Keratinocyte (primary cell): ENCODE measurements at regions not wholly inside any gene's neighbourhood (a gene's known extent, or its start where the extent isn't known, plus 50 kb on each side); places are given as distances from the start of the nearest gene placed in this dataset.

ENCODE experiments used
- DNase-seq: peaks from one replicate; pipeline ENCODE4 v3.0.0-alpha.2; 2011; ENCODE audit warnings: low read depth, missing footprints, low spot score
- FAIRE-seq: peaks from 2 replicates; lab custom pipeline; 2011; peaks lifted over from hg19 to GRCh38; lab: Jason Lieb, UNC
- H2AFZ ChIP-seq: 2 replicates; pipeline ENCODE4 v1.6.0; 2012; ENCODE audit warnings: low read length, control low read depth, inconsistent platforms; ENCODE audit not compliant: control insufficient read depth
- H3K27ac ChIP-seq: 2 replicates; pipeline ENCODE4 v1.5.1; 2011; ENCODE audit warnings: low read length; ENCODE audit not compliant: control insufficient read depth, insufficient read depth
- H3K27me3 ChIP-seq: 3 replicates; pipeline ENCODE4 v1.6.0; 2011; ENCODE audit warnings: low read length; ENCODE audit not compliant: control insufficient read depth, insufficient read depth; ENCODE audit errors: extremely low read depth
- H3K36me3 ChIP-seq, 2 experiments: 2 replicates in 1 of 2; 3 replicates in 1 of 2; pipeline ENCODE4 v1.5.1; 2011; ENCODE audit warnings: low read length in 2 of 2, mild to moderate bottlenecking in 1 of 2; ENCODE audit not compliant: control insufficient read depth in 2 of 2, insufficient read depth in 2 of 2; ENCODE audit errors: extremely low read depth in 1 of 2
- H3K4me1 ChIP-seq: 3 replicates; pipeline ENCODE4 v1.5.1; 2011; ENCODE audit warnings: low read length; ENCODE audit not compliant: control insufficient read depth, insufficient read depth; ENCODE audit errors: extremely low read depth
- H3K4me2 ChIP-seq: 3 replicates; pipeline ENCODE4 v1.6.0; 2011; ENCODE audit warnings: low read depth, low read length; ENCODE audit not compliant: control insufficient read depth, insufficient read depth; ENCODE audit errors: extremely low read depth
- H3K4me3 ChIP-seq, 3 experiments: fragments of 200-600 bp in 1 of 3; sonication (generic) in 1 of 3; 2 replicates in 2 of 3; 3 replicates in 1 of 3; pipeline ENCODE4 v1.5.1; 2011 to 2016; ENCODE audit warnings: low read length in 3 of 3, mild to moderate bottlenecking in 3 of 3, control low read depth in 2 of 3, inconsistent platforms in 1 of 3, low read depth in 1 of 3, mixed read lengths in 1 of 3, mixed run types in 1 of 3, moderate library complexity in 1 of 3; ENCODE audit not compliant: control insufficient read depth in 2 of 3, insufficient read depth in 2 of 3; ENCODE audit errors: extremely low read depth in 1 of 3
- H3K79me2 ChIP-seq: 2 replicates; pipeline ENCODE4 v1.6.0; 2012; ENCODE audit warnings: low read length; ENCODE audit not compliant: control insufficient read depth, insufficient read depth
- H3K9ac ChIP-seq: 3 replicates; pipeline ENCODE4 v1.6.0; 2011; ENCODE audit warnings: low read length; ENCODE audit not compliant: control insufficient read depth, insufficient read depth; ENCODE audit errors: extremely low read depth
- H3K9me1 ChIP-seq: 3 replicates; pipeline ENCODE4 v1.6.0; 2011; ENCODE audit warnings: low read length; ENCODE audit not compliant: control insufficient read depth, insufficient read depth; ENCODE audit errors: extremely low read depth
- H3K9me3 ChIP-seq: 2 replicates; pipeline ENCODE4 v1.5.1; 2012; ENCODE audit warnings: low read depth, low read length; ENCODE audit not compliant: control insufficient read depth
- H4K20me1 ChIP-seq: 3 replicates; pipeline ENCODE4 v1.6.0; 2011; ENCODE audit warnings: low read length; ENCODE audit not compliant: control insufficient read depth, insufficient read depth; ENCODE audit errors: extremely low read depth
- EZH2 ChIP-seq: IDR thresholded peaks from one replicate; pipeline ENCODE4 v1.6.1; 2012; ENCODE audit warnings: inconsistent platforms, mild to moderate bottlenecking, low read length, moderate library complexity
- dilution Hi-C: fragments of 300-500 bp; cut with MboI; formaldehyde crosslinking; loops from one replicate; pipeline ENCODE4 v1.7.0; 2020; ENCODE audit warnings: low sequenced_read_pairs; ENCODE audit not compliant: extremely low pct_ligation_motif_present
- TF ChIP-seq, protein P1 (sequence below), 3 experiments: IDR thresholded peaks in 1 of 3; conservative IDR thresholded peaks in 1 of 3; optimal IDR thresholded peaks in 1 of 3; 2 replicates in 2 of 3; 3 replicates in 1 of 3; pipeline versions ENCODE3 to v1.5.1; 2011; ENCODE audit warnings: low read length in 3 of 3, mild to moderate bottlenecking in 3 of 3, moderate library complexity in 2 of 3, control low read depth in 1 of 3, inconsistent platforms in 1 of 3; ENCODE audit not compliant: insufficient read depth in 2 of 3; ENCODE audit errors: extremely low read depth in 1 of 3

DNA sequence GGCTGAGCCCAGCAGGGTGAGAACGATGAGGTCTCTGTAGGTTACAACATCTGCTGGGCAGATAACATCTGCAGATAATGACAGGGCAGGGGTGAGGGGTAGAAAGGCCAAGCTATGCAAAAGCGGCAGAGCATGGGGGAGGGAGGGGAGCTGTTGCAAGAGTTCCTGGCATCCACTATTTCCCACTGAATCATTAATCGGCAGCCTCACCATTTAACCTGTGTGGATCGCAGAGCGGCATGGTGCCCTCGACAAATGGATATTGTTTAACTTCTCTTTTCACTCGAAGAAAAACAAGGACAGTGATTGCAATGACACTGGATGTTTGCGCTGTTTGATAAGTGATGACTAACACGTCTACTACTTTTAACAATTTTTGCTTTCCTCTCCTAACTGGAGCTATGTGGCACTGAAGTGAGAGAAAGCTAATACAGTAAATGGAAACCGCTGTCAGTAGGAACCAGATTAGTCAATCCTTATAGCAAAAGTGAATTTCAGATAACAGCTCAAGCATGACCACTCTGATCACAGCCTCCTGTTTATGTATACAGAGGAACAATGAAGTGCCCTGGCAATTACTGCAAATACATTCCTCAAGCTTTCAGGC is 381.5 kb downstream of the TFAP2A start:
- H3K27ac ChIP-seq, result no peak overlapping the region
- H3K4me3 ChIP-seq, result no peak overlapping the region
- H3K79me2 ChIP-seq, result no peaks in the 10 kb centered on the region
- H3K36me3 ChIP-seq, result no peaks in the 10 kb centered on the region
- no peak for FAIRE-seq
- no peak for DNase-seq
- dilution Hi-C loops, result no loop called here
- no peaks in the 10 kb centered on the region for H3K27me3 ChIP-seq
- H2AFZ ChIP-seq, result no peak overlapping the region
- no peaks in the 10 kb centered on the region for H3K4me1 ChIP-seq
- no peak for TF ChIP-seq EZH2
- TF ChIP-seq, protein P1, sequence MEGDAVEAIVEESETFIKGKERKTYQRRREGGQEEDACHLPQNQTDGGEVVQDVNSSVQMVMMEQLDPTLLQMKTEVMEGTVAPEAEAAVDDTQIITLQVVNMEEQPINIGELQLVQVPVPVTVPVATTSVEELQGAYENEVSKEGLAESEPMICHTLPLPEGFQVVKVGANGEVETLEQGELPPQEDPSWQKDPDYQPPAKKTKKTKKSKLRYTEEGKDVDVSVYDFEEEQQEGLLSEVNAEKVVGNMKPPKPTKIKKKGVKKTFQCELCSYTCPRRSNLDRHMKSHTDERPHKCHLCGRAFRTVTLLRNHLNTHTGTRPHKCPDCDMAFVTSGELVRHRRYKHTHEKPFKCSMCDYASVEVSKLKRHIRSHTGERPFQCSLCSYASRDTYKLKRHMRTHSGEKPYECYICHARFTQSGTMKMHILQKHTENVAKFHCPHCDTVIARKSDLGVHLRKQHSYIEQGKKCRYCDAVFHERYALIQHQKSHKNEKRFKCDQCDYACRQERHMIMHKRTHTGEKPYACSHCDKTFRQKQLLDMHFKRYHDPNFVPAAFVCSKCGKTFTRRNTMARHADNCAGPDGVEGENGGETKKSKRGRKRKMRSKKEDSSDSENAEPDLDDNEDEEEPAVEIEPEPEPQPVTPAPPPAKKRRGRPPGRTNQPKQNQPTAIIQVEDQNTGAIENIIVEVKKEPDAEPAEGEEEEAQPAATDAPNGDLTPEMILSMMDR (optimal IDR thresholded peaks at IDR 0.05 in 1 of 3, IDR thresholded peaks at IDR 0.05 in 1 of 3, conservative IDR thresholded peaks at IDR 0.05 in 1 of 3; ENCODE audit: extremely low read depth in 1 of 3, insufficient read depth in 2 of 3, low read length in 3 of 3), result no peak
- no peak overlapping the region for H3K4me2 ChIP-seq
- H3K9ac ChIP-seq, result no peak overlapping the region
- no peaks in the 10 kb centered on the region for H4K20me1 ChIP-seq
- H3K9me3 ChIP-seq, result no peaks in the 10 kb centered on the region
- H3K9me1 ChIP-seq, result no peaks in the 10 kb centered on the region

DNA sequence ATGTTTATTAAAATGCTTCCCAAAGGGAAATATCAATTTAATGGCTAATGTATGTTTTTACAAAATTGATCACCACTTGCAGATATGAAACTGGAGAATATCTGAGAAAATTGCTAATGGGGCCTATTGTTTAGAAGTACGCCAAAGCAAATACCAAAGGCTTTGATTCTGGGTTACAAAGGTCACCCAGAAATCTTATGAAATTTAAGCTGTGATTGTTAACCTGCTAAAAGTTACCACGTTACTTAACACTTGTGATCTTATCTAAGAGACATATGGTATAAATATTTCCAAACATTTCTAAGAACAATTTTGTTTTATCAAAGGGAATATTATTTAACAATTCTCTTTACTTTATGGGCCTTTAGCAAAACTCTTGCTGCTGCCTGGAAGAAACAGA is 383.3 kb downstream of the TFAP2A start:
- Histone ChIP-seq H3K36me3 (no peaks in the 10 kb centered on the region), H3K27me3 (no peaks in the 10 kb centered on the region), H3K9me3 (no peaks in the 10 kb centered on the region), H3K4me2 (no peak overlapping the region), H3K27ac (no peak overlapping the region), H3K4me1 (no peaks in the 10 kb centered on the region), H3K4me3 (no peak overlapping the region), H2AFZ (no peak overlapping the region), H3K9ac (no peak overlapping the region), H4K20me1 (no peaks in the 10 kb centered on the region), H3K9me1 (no peaks in the 10 kb centered on the region), H3K79me2 (no peaks in the 10 kb centered on the region)
- DNase-seq (no peak), FAIRE-seq (no peak)
- TF ChIP-seq, protein P1 (optimal IDR thresholded peaks at IDR 0.05 in 1 of 3, IDR thresholded peaks at IDR 0.05 in 1 of 3, conservative IDR thresholded peaks at IDR 0.05 in 1 of 3; ENCODE audit: extremely low read depth in 1 of 3, insufficient read depth in 2 of 3, low read length in 3 of 3), result no peak
- TF ChIP-seq EZH2, result no peak
- dilution Hi-C loops, result no loop called here
